HepG2 (cell line): ENCODE measurements at regions not wholly inside any gene's neighbourhood (a gene's known extent, or its start where the extent isn't known, plus 50 kb on each side); places are given as distances from the start of the nearest gene placed in this dataset.

Experiments used
- CTCF ChIP-seq: sonication (generic); formaldehyde crosslinking; IDR thresholded peaks from 2 replicates; pipeline ENCODE4 v1.5.0; 2020; ENCODE audit warnings: mild to moderate bottlenecking, missing genetic modification reagents, moderate library complexity
- E2F1 ChIP-seq: sonication (generic); formaldehyde crosslinking; IDR thresholded peaks from 2 replicates; pipeline ENCODE4 v1.5.0; 2020; ENCODE audit warnings: missing genetic modification reagents
- EP300 ChIP-seq, 3 experiments: sonication (generic) in 1 of 3; formaldehyde crosslinking in 1 of 3; IDR thresholded peaks; 2 replicates each; pipeline versions ENCODE4 v1.5.1 to v1.6.1; 2011 to 2020; ENCODE audit warnings: low read depth in 2 of 3, low read length in 2 of 3, borderline replicate concordance in 1 of 3, improper control_type of control experiment in 1 of 3, mild to moderate bottlenecking in 1 of 3, missing genetic modification reagents in 1 of 3, moderate library complexity in 1 of 3
- RARG ChIP-seq: sonication (generic); formaldehyde crosslinking; IDR thresholded peaks from 2 replicates; pipeline ENCODE4 v1.4.0; 2020; ENCODE audit warnings: low read depth, mild to moderate bottlenecking, missing genetic modification reagents
- RFX5 ChIP-seq: IDR thresholded peaks from 2 replicates; pipeline ENCODE4 v1.6.1; 2011; ENCODE audit warnings: low read depth, low read length, improper control_type of control experiment
- SMARCC2 ChIP-seq: fragments of 450-650 bp; IDR thresholded peaks from 2 replicates; pipeline ENCODE4 v1.6.1; 2017; ENCODE audit warnings: antibody characterized with exemption, mild to moderate bottlenecking
- SP1 ChIP-seq, 2 experiments: fragments of 450-650 bp in 1 of 2; sonication (generic) in 1 of 2; formaldehyde crosslinking in 1 of 2; IDR thresholded peaks; 2 replicates each; pipeline versions ENCODE4 v1.4.0 to v1.6.1; 2016 to 2020; ENCODE audit warnings: missing genetic modification reagents in 1 of 2
- ZBTB40 ChIP-seq, 2 experiments: fragments of 450-650 bp in 1 of 2; sonication (generic) in 1 of 2; formaldehyde crosslinking in 1 of 2; IDR thresholded peaks; 2 replicates each; pipeline versions ENCODE4 v1.6.1 to v1.8.0; 2016 to 2022; ENCODE audit warnings: antibody characterized with exemption in 1 of 2, mild to moderate bottlenecking in 1 of 2, missing genetic modification reagents in 1 of 2
- ZSCAN29 ChIP-seq: sonication (generic); formaldehyde crosslinking; conservative IDR thresholded peaks from 2 replicates; pipeline ENCODE4 v1.4.0; 2020; ENCODE audit warnings: mild to moderate bottlenecking, missing genetic modification reagents

GRCh38 chr22:26777156-26777801 is 119.9 kb downstream of the MIAT start:
- no peak for TF ChIP-seq SMARCC2
- no peak for TF ChIP-seq SP1 (IDR thresholded peaks at IDR 0.05)
- TF ChIP-seq SP1 (CRISPR knock-in tag; IDR thresholded peaks at IDR 0.05), result no peak
- TF ChIP-seq CTCF (CRISPR knock-in tag), result no peak
- no peak for TF ChIP-seq E2F1
- TF ChIP-seq RARG (CRISPR knock-in tag), result no peak
- TF ChIP-seq ZBTB40 (IDR thresholded peaks at IDR 0.05), result no peak
- TF ChIP-seq ZBTB40 (CRISPR knock-in tag; IDR thresholded peaks at IDR 0.05), result no peak
- no peak for TF ChIP-seq RFX5
- no peak for TF ChIP-seq ZSCAN29 (CRISPR knock-in tag)
- TF ChIP-seq EP300 (IDR thresholded peaks at IDR 0.05; ENCODE audit: low read depth in 2 of 2, low read length in 2 of 2), result no peak
- no peak for TF ChIP-seq EP300 (CRISPR knock-in tag; IDR thresholded peaks at IDR 0.05; ENCODE audit: borderline replicate concordance)
